Prostate gland (tissue), 2 donors: ENCODE measurements at regions not wholly inside any gene's neighbourhood (a gene's known extent, or its start where the extent isn't known, plus 50 kb on each side); places are given as distances from the start of the nearest gene placed in this dataset.

ENCODE experiments used
- DNase-seq: peaks from one replicate; pipeline ENCODE4 v3.0.0-alpha.2; 2019; ENCODE audit warnings: low spot score
- H3K27ac ChIP-seq, 2 donors: fragments of 200-600 bp; sonication (generic); 2 replicates each; pipeline ENCODE4 v1.5.1; 2017 to 2019
- H3K27me3 ChIP-seq: fragments of 200-600 bp; sonication (generic); replicated peaks from 2 replicates; pipeline ENCODE4 v1.5.1; 2019; ENCODE audit not compliant: insufficient read depth
- H3K36me3 ChIP-seq, 2 donors: fragments of 200-600 bp; sonication (generic); 1 replicate in 1 of 2; 2 replicates in 1 of 2; pipeline versions ENCODE4 v1.5.1 to v1.8.1; 2017 to 2019
- H3K4me1 ChIP-seq: fragments of 200-600 bp; sonication (generic); replicated peaks from 2 replicates; pipeline ENCODE4 v1.5.1; 2019
- H3K4me3 ChIP-seq, 2 donors: fragments of 200-600 bp; sonication (generic); 2 replicates each; pipeline ENCODE4 v1.5.1; 2017 to 2019
- H3K9me3 ChIP-seq: fragments of 200-600 bp; sonication (generic); 2 replicates; pipeline ENCODE4 v1.5.1; 2017
- POLR2A ChIP-seq: fragments of 450-650 bp; IDR thresholded peaks from one replicate; pipeline ENCODE4 v1.6.1; 2016; ENCODE audit warnings: antibody characterized with exemption, mild to moderate bottlenecking
- POLR2AphosphoS5 ChIP-seq: sonication (generic); formaldehyde crosslinking; IDR thresholded peaks from one replicate; pipeline ENCODE4 v1.6.1; 2017; ENCODE audit warnings: antibody characterized with exemption
- WGBS: methylation state at CpG from one replicate; pipeline ENCODE4 v1.1.5; 2018; 5-methylcytosine and 5-hydroxymethylcytosine counted together
- intact Hi-C: fragments of 100-400 bp; cut with DNase I; formaldehyde crosslinking; loops from one replicate; pipeline ENCODE4 v1.14.2; 2022
- TF ChIP-seq, protein P1 (sequence below), 4 experiments: fragments of 200-600 bp in 2 of 4; fragments of 450-650 bp in 2 of 4; sonication (generic) in 2 of 4; IDR thresholded peaks; 1 replicate in 3 of 4; 2 replicates in 1 of 4; pipeline ENCODE4 v1.5.1; 2016 to 2019; ENCODE audit warnings: antibody characterized with exemption in 4 of 4, mild to moderate bottlenecking in 2 of 4, moderate library complexity in 2 of 4

DNA sequence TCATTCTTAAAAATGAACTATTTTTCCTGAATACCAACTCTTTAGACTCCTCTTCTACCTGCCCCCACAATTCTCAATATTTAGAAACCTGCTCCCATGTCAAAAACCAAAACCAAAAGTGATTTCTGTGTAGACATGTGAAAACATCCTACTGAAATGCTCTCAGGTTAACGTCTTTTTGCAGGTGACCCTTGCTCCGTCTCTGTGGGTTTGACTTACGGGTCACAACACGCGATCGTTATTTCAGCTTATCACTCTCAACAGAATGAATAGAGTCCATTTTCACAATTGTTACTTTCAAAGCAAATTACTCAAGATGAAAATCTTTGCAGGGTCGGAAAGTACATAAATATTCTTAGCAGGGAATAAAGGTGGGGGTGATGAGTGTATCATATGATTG is 456.3 kb upstream of the SGCD start:
- TF ChIP-seq POLR2A (no peak), POLR2AphosphoS5 (no peak)
- TF ChIP-seq, protein P1, sequence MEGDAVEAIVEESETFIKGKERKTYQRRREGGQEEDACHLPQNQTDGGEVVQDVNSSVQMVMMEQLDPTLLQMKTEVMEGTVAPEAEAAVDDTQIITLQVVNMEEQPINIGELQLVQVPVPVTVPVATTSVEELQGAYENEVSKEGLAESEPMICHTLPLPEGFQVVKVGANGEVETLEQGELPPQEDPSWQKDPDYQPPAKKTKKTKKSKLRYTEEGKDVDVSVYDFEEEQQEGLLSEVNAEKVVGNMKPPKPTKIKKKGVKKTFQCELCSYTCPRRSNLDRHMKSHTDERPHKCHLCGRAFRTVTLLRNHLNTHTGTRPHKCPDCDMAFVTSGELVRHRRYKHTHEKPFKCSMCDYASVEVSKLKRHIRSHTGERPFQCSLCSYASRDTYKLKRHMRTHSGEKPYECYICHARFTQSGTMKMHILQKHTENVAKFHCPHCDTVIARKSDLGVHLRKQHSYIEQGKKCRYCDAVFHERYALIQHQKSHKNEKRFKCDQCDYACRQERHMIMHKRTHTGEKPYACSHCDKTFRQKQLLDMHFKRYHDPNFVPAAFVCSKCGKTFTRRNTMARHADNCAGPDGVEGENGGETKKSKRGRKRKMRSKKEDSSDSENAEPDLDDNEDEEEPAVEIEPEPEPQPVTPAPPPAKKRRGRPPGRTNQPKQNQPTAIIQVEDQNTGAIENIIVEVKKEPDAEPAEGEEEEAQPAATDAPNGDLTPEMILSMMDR (IDR thresholded peaks at IDR 0.05) = no peak
- WGBS = 70% methylated on average over 7 of the region's 7 CpGs
- intact Hi-C loops = no loop called here
- Histone ChIP-seq H3K9me3 (no peaks in the 10 kb centered on the region), H3K4me1 (no peaks in the 10 kb centered on the region), H3K27ac (no peak overlapping the region), H3K27me3 (no peaks in the 10 kb centered on the region), H3K36me3 (no peaks in the 10 kb centered on the region), H3K4me3 (no peak overlapping the region)
- no peak for DNase-seq

DNA sequence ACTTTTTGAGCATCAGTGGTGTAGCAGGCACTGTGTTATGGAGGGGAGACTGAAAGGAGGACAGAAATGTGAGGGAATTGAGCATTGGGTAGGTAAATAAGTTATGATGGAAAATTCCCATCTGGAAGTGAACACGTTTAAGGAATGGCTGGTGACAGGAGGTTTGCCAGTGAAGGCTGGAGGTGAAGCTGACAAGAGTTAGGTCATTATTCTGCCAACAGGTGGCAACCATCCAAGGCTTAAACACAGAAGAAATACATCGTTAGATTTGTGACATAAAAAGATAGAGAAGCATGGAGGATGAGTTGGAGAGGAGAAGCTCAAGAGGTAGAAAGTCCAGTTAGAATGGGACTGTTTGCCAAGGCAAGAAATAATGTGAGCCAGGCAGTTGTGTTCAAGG is 455.3 kb upstream of the SGCD start:
- Histone ChIP-seq H3K4me1 (no peaks in the 10 kb centered on the region), H3K4me3 (no peak overlapping the region), H3K27me3 (no peaks in the 10 kb centered on the region), H3K9me3 (no peaks in the 10 kb centered on the region), H3K36me3 (no peaks in the 10 kb centered on the region), H3K27ac (no peak overlapping the region)
- intact Hi-C loops = no loop called here
- WGBS = 41% methylated on average over 2 of the region's 2 CpGs
- DNase-seq = no peak
- TF ChIP-seq, protein P1 (IDR thresholded peaks at IDR 0.05) = no peak
- TF ChIP-seq POLR2A (no peak), POLR2AphosphoS5 (no peak)

DNA sequence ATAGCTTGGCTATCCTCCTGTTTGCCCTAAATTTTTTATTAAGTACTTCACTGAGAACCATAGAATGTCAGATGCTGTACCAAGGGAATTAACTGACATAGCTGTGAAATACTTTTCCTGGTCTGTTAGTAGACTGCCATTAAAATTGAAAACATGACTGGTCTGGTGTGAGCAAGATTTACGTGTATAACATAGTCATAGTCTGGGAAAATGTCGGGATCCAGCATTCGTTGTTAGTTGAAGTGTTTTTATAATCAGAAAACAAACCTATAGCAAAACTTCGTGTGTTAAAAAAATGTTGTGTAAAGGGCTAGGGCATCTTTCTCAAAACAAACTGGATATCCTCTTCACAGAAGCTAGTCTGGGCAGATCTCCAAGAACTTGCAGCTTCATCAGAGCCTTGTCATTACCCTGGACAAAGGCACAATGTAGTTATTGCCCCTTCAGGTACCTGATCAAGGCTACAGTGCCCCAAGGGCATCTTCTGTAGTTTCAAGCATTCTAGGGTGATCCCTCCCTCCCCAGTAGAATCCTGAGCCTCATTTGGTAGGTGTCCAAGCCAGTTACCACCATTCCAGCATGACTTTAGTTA is 454.2 kb upstream of the SGCD start:
- intact Hi-C loops = no loop called here
- no peaks in the 10 kb centered on the region for H3K9me3 ChIP-seq
- WGBS = 29% methylated on average over 4 of the region's 4 CpGs
- TF ChIP-seq, protein P1 (IDR thresholded peaks at IDR 0.05) = no peak
- TF ChIP-seq POLR2AphosphoS5 (no peak), POLR2A (no peak)
- H3K4me1 ChIP-seq = no peaks in the 10 kb centered on the region
- H3K36me3 ChIP-seq = no peaks in the 10 kb centered on the region
- no peaks in the 10 kb centered on the region for H3K27me3 ChIP-seq
- no peak overlapping the region for H3K4me3 ChIP-seq
- no peak for DNase-seq
- no peak overlapping the region for H3K27ac ChIP-seq

DNA sequence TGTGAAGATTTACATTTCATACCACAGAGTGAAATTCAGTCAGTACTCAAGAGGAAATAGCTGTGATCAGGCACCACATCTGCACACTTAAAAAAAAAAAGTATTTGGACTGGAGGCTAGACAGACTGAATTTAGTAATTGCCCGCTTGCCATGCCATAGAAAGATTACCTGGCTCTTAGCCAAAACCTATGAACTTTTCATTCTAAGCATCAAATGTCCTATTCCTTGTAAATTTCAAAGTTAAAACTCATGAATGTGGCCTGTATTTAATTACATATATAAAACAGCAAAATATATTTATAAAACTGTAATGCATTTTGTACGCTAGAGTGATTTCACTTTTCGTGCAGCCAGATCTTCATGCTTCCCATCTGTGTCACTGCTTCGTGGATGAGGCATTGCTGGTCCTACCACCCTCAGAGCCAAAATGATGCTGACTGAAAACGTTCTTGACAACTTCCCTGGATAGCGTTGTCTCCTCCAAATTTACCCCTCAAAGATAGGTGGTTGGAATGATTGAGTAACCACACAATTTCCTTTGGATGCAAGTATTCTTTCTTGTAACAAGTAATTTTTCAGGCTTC is 447.9 kb upstream of the SGCD start:
- intact Hi-C loops = no loop called here
- 21% methylated on average over 6 of the region's 6 CpGs for WGBS
- Histone ChIP-seq H3K27me3 (no peaks in the 10 kb centered on the region), H3K36me3 (no peaks in the 10 kb centered on the region), H3K9me3 (no peaks in the 10 kb centered on the region), H3K27ac (no peak overlapping the region), H3K4me3 (no peak overlapping the region), H3K4me1 (no peaks in the 10 kb centered on the region)
- TF ChIP-seq POLR2A (no peak), POLR2AphosphoS5 (no peak)
- TF ChIP-seq, protein P1 (IDR thresholded peaks at IDR 0.05) = no peak
- DNase-seq = no peak

DNA sequence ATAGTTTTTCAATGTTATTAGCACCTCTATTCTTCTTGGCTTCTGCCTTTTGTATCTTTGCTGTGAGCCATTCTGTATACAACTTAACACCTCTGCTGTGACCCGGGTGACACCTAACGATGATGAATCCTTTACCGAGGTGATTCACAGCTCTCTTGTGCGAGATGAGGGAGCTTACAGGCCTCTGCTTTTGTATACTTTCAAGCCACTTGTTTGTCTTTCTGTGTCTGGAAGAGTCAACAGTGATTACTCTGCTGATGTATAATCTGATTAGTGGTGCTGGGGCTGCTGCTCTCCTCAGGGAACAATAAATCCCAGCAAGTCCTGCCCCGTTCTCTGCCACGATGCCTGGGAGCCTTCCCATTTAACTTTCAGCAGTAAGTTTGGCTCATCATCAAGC is 442.9 kb upstream of the SGCD start:
- no peak overlapping the region for H3K4me3 ChIP-seq
- no peaks in the 10 kb centered on the region for H3K9me3 ChIP-seq
- H3K36me3 ChIP-seq = no peaks in the 10 kb centered on the region
- no peaks in the 10 kb centered on the region for H3K27me3 ChIP-seq
- DNase-seq = peak; percentile 10
- no peak overlapping the region for H3K27ac ChIP-seq
- intact Hi-C loops = no loop called here
- no peaks in the 10 kb centered on the region for H3K4me1 ChIP-seq
- TF ChIP-seq POLR2AphosphoS5 = peak; percentile 30
- TF ChIP-seq, protein P1 (IDR thresholded peaks at IDR 0.05) = no peak
- 13% methylated on average over 6 of the region's 6 CpGs for WGBS
